ENCODE measurements at regions not wholly inside any gene's neighbourhood (a gene's known extent, or its start where the extent isn't known, plus 50 kb on each side); places are given as distances from the start of the nearest gene placed in this dataset.

DNA sequence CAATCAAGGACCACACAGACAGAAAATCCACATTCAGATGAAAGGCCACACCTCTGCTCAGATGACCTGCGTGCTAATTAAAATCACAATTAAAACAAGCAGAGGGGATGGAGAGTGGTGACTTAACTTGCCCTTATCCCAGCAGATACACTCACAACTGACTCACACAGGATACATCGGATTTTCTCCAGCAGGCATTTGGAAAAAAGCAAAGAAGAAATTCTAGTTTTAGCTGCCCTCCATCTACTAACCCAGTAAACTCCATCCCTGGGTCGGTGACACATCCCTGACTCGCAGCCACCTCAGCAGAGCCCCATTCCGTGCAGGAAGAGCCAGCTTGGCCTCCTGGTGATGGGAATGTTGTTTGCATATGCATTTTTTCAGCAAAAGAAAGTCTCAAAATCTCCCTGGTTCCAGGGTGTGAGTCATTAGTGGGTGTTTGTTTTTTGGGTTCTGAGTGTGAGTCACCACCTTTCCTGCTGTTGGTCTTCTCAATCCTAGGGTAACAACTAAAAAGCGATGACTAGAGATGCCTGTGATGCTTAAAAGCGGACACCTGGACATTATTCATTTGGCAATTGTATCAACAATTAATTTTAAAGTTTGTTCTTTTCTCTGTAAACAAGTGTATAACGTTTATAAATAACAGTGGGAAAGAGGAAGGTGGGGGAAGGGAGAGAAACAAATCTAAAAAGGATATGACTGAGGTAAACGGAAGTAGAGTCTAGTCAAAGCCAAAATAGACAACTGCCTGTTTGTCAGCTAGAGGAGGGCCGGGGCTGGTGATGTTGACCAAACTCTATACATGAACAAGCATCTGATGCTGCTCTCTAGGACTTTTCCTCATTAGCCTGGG is 49.8 kb upstream of the SLC4A7 start:
- TF ChIP-seq GATA2 (IDR thresholded peaks at IDR 0.05; ENCODE audit: low read depth, low read length) (no peak), GATA3 (IDR thresholded peaks at IDR 0.05; ENCODE audit: low read depth, low read length) (no peak)

Data from SH-SY5Y (cell line).